GM23338 (cell line): ENCODE measurements at regions not wholly inside any gene's neighbourhood (a gene's known extent, or its start where the extent isn't known, plus 50 kb on each side); places are given as distances from the start of the nearest gene placed in this dataset.

ENCODE experiments used
- ATAC-seq: fragments of 200-7000 bp; cut with Tn5 transposase; 3 replicates; pipeline ENCODE4 v1.9.1; 2020
- DNase-seq: peaks from one replicate; pipeline ENCODE4 v3.0.0-alpha.2; 2015; ENCODE audit warnings: low spot score
- H2AFZ ChIP-seq: fragments of 200-600 bp; sonication (generic); 2 replicates; pipeline ENCODE4 v1.8.0; 2016; ENCODE audit warnings: antibody characterized with exemption, mild to moderate bottlenecking, moderate library complexity
- H3F3A ChIP-seq: fragments of 200-600 bp; sonication (generic); replicated peaks from 2 replicates; pipeline ENCODE4 v1.8.0; 2017; ENCODE audit warnings: antibody characterized with exemption, mixed run types, low read depth
- H3K27ac ChIP-seq: fragments of 200-600 bp; sonication (generic); 2 replicates; pipeline ENCODE4 v1.6.1; 2016; ENCODE audit warnings: low read depth
- H3K27me3 ChIP-seq: fragments of 200-600 bp; sonication (generic); 2 replicates; pipeline ENCODE4 v1.8.0; 2016; ENCODE audit warnings: mild to moderate bottlenecking, mixed run types, moderate library complexity; ENCODE audit not compliant: insufficient read depth
- H3K36me3 ChIP-seq: fragments of 200-600 bp; sonication (generic); 2 replicates; pipeline ENCODE4 v1.8.0; 2016; ENCODE audit warnings: mild to moderate bottlenecking; ENCODE audit not compliant: insufficient read depth
- H3K4me1 ChIP-seq: fragments of 200-600 bp; sonication (generic); 2 replicates; pipeline ENCODE4 v1.8.0; 2016; ENCODE audit warnings: mild to moderate bottlenecking, moderate library complexity; ENCODE audit not compliant: insufficient read depth
- H3K4me2 ChIP-seq: fragments of 200-600 bp; sonication (generic); 2 replicates; pipeline ENCODE4 v1.7.1; 2017; ENCODE audit warnings: mixed run types
- H3K4me3 ChIP-seq: fragments of 200-600 bp; sonication (generic); 2 replicates; pipeline ENCODE4 v1.6.1; 2016; ENCODE audit warnings: mixed run types
- H3K79me2 ChIP-seq: fragments of 200-600 bp; sonication (generic); replicated peaks from 2 replicates; pipeline ENCODE4 v1.8.0; 2017; ENCODE audit warnings: mild to moderate bottlenecking; ENCODE audit not compliant: insufficient read depth
- H3K9me2 ChIP-seq: fragments of 200-600 bp; sonication (generic); 2 replicates; pipeline ENCODE4 v1.8.0; 2017; ENCODE audit not compliant: insufficient read depth
- H4K20me1 ChIP-seq: fragments of 200-600 bp; sonication (generic); replicated peaks from 2 replicates; pipeline ENCODE4 v1.8.0; 2017; ENCODE audit warnings: mild to moderate bottlenecking; ENCODE audit not compliant: insufficient read depth
- H3K27ac Mint-ChIP-seq: 2 replicates; pipeline ENCODE4 v1.8.0; 2020; ENCODE audit warnings: inconsistent platforms, mild to moderate bottlenecking, moderate library complexity, mixed read lengths
- H3K27me3 Mint-ChIP-seq: 3 replicates; pipeline ENCODE4 v1.8.0; 2022; ENCODE audit warnings: low read depth, mild to moderate bottlenecking, moderate library complexity, mixed read lengths, inconsistent platforms; ENCODE audit not compliant: insufficient read depth, poor library complexity
- H3K36me3 Mint-ChIP-seq: 3 replicates; pipeline ENCODE4 v1.8.0; 2021; ENCODE audit warnings: low read depth, mild to moderate bottlenecking, inconsistent platforms, moderate library complexity, mixed read lengths
- H3K4me1 Mint-ChIP-seq: 3 replicates; pipeline ENCODE4 v1.8.0; 2020; ENCODE audit warnings: mild to moderate bottlenecking, inconsistent platforms, mixed read lengths
- H3K4me3 Mint-ChIP-seq: 3 replicates; pipeline ENCODE4 v1.8.0; 2021; ENCODE audit warnings: moderate library complexity, mild to moderate bottlenecking, inconsistent platforms, mixed read lengths
- H3K9me3 Mint-ChIP-seq: 3 replicates; pipeline ENCODE4 v1.8.0; 2020; ENCODE audit warnings: moderate library complexity, mild to moderate bottlenecking, inconsistent platforms, mixed read lengths
- CREB1 ChIP-seq: fragments of 250-450 bp; sonication (Bioruptor Pico); IDR thresholded peaks from 2 replicates; pipeline ENCODE4 v1.5.0; 2020; ENCODE audit warnings: low read depth, mild to moderate bottlenecking, moderate library complexity
- CTCF ChIP-seq, 2 experiments: fragments of 200-600 bp in 1 of 2; sonication (generic) in 1 of 2; conservative IDR thresholded peaks; 2 replicates each; pipeline versions ENCODE4 v1.5.1 to v1.6.1; 2016 to 2017; ENCODE audit warnings: antibody characterized with exemption in 2 of 2, low read depth in 2 of 2, mild to moderate bottlenecking in 2 of 2, moderate library complexity in 1 of 2
- ETS1 ChIP-seq: IDR thresholded peaks from 2 replicates; pipeline ENCODE4 v1.6.1; 2016; ENCODE audit warnings: antibody characterized with exemption
- EZH2 ChIP-seq: fragments of 200-600 bp; sonication (generic); IDR thresholded peaks from one replicate; pipeline ENCODE4 v1.8.0; 2017; ENCODE audit warnings: antibody characterized with exemption, mild to moderate bottlenecking, low read depth; ENCODE audit not compliant: unreplicated experiment
- EZH2phosphoT487 ChIP-seq: fragments of 200-600 bp; sonication (generic); IDR thresholded peaks from one replicate; pipeline ENCODE4 v1.8.1; 2018; ENCODE audit warnings: antibody characterized with exemption; ENCODE audit not compliant: unreplicated experiment
- JUNB ChIP-seq: IDR thresholded peaks from one replicate; pipeline ENCODE4 v1.6.1; 2016; ENCODE audit warnings: antibody characterized with exemption; ENCODE audit not compliant: unreplicated experiment
- NANOG ChIP-seq: IDR thresholded peaks from 2 replicates; pipeline ENCODE4 v1.6.1; 2016; ENCODE audit warnings: antibody characterized with exemption, borderline replicate concordance
- POLR2AphosphoS5 ChIP-seq: IDR thresholded peaks from 2 replicates; pipeline ENCODE4 v1.6.1; 2016; ENCODE audit warnings: antibody characterized with exemption, low read depth
- REST ChIP-seq: IDR thresholded peaks from one replicate; pipeline ENCODE4 v1.6.1; 2018; ENCODE audit warnings: antibody characterized with exemption; ENCODE audit not compliant: unreplicated experiment
- STAT1 ChIP-seq: IDR thresholded peaks from one replicate; pipeline ENCODE4 v1.6.1; 2016; ENCODE audit warnings: antibody characterized with exemption; ENCODE audit not compliant: unreplicated experiment
- ZNF114 ChIP-seq: fragments of 250-450 bp; sonication (Bioruptor Pico); IDR thresholded peaks from 2 replicates; pipeline ENCODE4 v1.5.0; 2020; ENCODE audit warnings: mild to moderate bottlenecking, moderate library complexity
- ZNF331 ChIP-seq: fragments of 250-450 bp; sonication (Bioruptor Pico); IDR thresholded peaks from 2 replicates; pipeline ENCODE4 v1.5.0; 2020; ENCODE audit warnings: low read depth, mild to moderate bottlenecking, moderate library complexity
- ZNF462 ChIP-seq: fragments of 250-450 bp; sonication (Bioruptor Pico); IDR thresholded peaks from 2 replicates; pipeline ENCODE4 v1.5.0; 2020; ENCODE audit warnings: mild to moderate bottlenecking, moderate library complexity

- DNase-seq (no peak), ATAC-seq (no peak)
- no peak overlapping the region for H3K27ac Mint-ChIP-seq
Observed at GRCh38 chr2:191512216-191512835, 165.6 kb upstream of the NABP1 start.

More at GRCh38 chr2:191512216-191512835, 165.6 kb upstream of the NABP1 start:
- Histone ChIP-seq H3K36me3 (peaks cover 7% of the 10 kb centered on the region; the same call in 1 of the 2 replicates), H3K9me2 (no peaks in the 10 kb centered on the region), H3F3A (no peaks in the 10 kb centered on the region), H3K27ac (no peak overlapping the region), H2AFZ (no peak overlapping the region), H3K4me3 (no peak overlapping the region), H4K20me1 (no peaks in the 10 kb centered on the region), H3K4me2 (no peak overlapping the region), H3K27me3 (no peaks in the 10 kb centered on the region), H3K4me1 (no peaks in the 10 kb centered on the region), H3K79me2 (no peaks in the 10 kb centered on the region)
- H3K27me3 Mint-ChIP-seq, result peaks cover 5% of the 10 kb centered on the region
- H3K9me3 Mint-ChIP-seq, result peaks cover 18% of the 10 kb centered on the region
- TF ChIP-seq ETS1, result no peak
- TF ChIP-seq REST, result no peak
- TF ChIP-seq CTCF (conservative IDR thresholded peaks at IDR 0.05; ENCODE audit: low read depth in 2 of 2), result no peak
- no peak for TF ChIP-seq ZNF462 (CRISPR knock-in tag)
- no peak for TF ChIP-seq NANOG
- no peak for TF ChIP-seq ZNF114 (CRISPR knock-in tag)
- TF ChIP-seq CREB1 (CRISPR knock-in tag), result no peak
- no peak for TF ChIP-seq STAT1
- TF ChIP-seq EZH2phosphoT487, result no peak
- no peak for TF ChIP-seq EZH2
- TF ChIP-seq JUNB, result no peak
- TF ChIP-seq ZNF331 (CRISPR knock-in tag), result no peak
- TF ChIP-seq POLR2AphosphoS5, result no peak
- H3K36me3 Mint-ChIP-seq, result peaks cover 13% of the 10 kb centered on the region
- no peak overlapping the region for H3K4me3 Mint-ChIP-seq
- peaks cover 2% of the 10 kb centered on the region; the same call in 2 of the 3 replicates for H3K4me1 Mint-ChIP-seq
